ENCODE measurements at regions not wholly inside any gene's neighbourhood (a gene's known extent, or its start where the extent isn't known, plus 50 kb on each side); places are given as distances from the start of the nearest gene placed in this dataset.
"Not testable (repeated sequence)": the region's sequence is repeated elsewhere in the genome, so short reads cannot be mapped to it uniquely, and the experiment has no call there.

DNA sequence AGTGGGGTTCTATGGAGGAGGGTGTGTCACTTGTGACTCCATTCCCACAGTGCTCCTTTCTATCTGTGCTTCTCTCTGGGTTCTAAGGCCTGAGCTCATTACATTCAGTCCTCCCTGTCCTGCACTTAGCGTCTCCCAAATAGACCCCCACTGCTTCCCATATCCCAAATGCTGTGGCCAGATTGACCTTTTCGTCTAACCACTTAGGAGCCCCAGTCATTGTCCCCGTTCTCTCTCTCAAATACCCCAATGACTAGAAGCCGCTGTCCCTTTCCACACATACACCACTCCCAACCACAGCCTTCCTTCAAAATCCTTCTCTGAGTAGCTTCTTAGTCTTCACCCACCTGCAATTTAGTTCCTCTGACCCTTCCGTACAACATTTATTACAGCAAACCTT, 146.5 kb downstream of the TRIM43 start:
- Histone ChIP-seq H3K36me3 (no peaks in the 10 kb centered on the region), H3K4me1 (no peaks in the 10 kb centered on the region), H3K27ac (no peak overlapping the region), H3K27me3 (peaks cover 3% of the 10 kb centered on the region), H3K9me3 (no peaks in the 10 kb centered on the region), H3K4me3 (no peak overlapping the region)
- TF ChIP-seq POLR2A (IDR thresholded peaks at IDR 0.05), result no peak
- TF ChIP-seq EP300 (IDR thresholded peaks at IDR 0.05; ENCODE audit: low read depth), result no peak
- TF ChIP-seq POLR2AphosphoS5 (IDR thresholded peaks at IDR 0.05), result no peak
- TF ChIP-seq, protein P1, sequence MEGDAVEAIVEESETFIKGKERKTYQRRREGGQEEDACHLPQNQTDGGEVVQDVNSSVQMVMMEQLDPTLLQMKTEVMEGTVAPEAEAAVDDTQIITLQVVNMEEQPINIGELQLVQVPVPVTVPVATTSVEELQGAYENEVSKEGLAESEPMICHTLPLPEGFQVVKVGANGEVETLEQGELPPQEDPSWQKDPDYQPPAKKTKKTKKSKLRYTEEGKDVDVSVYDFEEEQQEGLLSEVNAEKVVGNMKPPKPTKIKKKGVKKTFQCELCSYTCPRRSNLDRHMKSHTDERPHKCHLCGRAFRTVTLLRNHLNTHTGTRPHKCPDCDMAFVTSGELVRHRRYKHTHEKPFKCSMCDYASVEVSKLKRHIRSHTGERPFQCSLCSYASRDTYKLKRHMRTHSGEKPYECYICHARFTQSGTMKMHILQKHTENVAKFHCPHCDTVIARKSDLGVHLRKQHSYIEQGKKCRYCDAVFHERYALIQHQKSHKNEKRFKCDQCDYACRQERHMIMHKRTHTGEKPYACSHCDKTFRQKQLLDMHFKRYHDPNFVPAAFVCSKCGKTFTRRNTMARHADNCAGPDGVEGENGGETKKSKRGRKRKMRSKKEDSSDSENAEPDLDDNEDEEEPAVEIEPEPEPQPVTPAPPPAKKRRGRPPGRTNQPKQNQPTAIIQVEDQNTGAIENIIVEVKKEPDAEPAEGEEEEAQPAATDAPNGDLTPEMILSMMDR (IDR thresholded peaks at IDR 0.05), result no peak
- in situ Hi-C loops (cut with MboI; ENCODE audit: low pct_ligation_motif_present in 1 of 4, low pct_unique_long_range_greater_than_20kb in 1 of 4, low sequenced_read_pairs in 3 of 4), result no loop called here
- DNase-seq, result no peak
- 89 to 93% methylated on average over 4 to 5 of the region's 5 CpGs for WGBS, 2 donors (ENCODE audit: low coverage in 1 of 2)
- intact Hi-C loops (cut with DNase I; ENCODE audit: low total_unique reads), result no loop called here

- H3K36me3 ChIP-seq; H3K4me3 ChIP-seq; H3K9me3 ChIP-seq; H3K27ac ChIP-seq; in situ Hi-C loops (cut with MboI; ENCODE audit: low pct_ligation_motif_present in 1 of 4, low pct_unique_long_range_greater_than_20kb in 1 of 4, low sequenced_read_pairs in 3 of 4); intact Hi-C loops (cut with DNase I; ENCODE audit: low total_unique reads); H3K27me3 ChIP-seq; H3K4me1 ChIP-seq; DNase-seq: not testable (repeated sequence)
- WGBS, 2 donors (ENCODE audit: low coverage in 1 of 2), result 80% methylated on average over 7 of the region's 9 CpGs; no CpG with 5 or more reads in 1 of the 2 donors
Measured at GRCh38 chr2:95752126-95752525, 160.3 kb downstream of the TRIM43 start.

GRCh38 chr2:95753812-95754211, 162.0 kb downstream of the TRIM43 start:
- H3K4me3 ChIP-seq; in situ Hi-C loops (cut with MboI; ENCODE audit: low pct_ligation_motif_present in 1 of 4, low pct_unique_long_range_greater_than_20kb in 1 of 4, low sequenced_read_pairs in 3 of 4); H3K27me3 ChIP-seq; H3K36me3 ChIP-seq; H3K9me3 ChIP-seq; DNase-seq; intact Hi-C loops (cut with DNase I; ENCODE audit: low total_unique reads); H3K27ac ChIP-seq; H3K4me1 ChIP-seq: not testable (repeated sequence)
- 60 to 73% methylated on average over 1 to 8 of the region's 8 CpGs for WGBS, 2 donors (ENCODE audit: low coverage in 1 of 2)

- H3K27me3 ChIP-seq; in situ Hi-C loops (cut with MboI; ENCODE audit: low pct_ligation_motif_present in 1 of 4, low pct_unique_long_range_greater_than_20kb in 1 of 4, low sequenced_read_pairs in 3 of 4); H3K27ac ChIP-seq; intact Hi-C loops (cut with DNase I; ENCODE audit: low total_unique reads); H3K36me3 ChIP-seq; DNase-seq; H3K4me3 ChIP-seq; H3K4me1 ChIP-seq; H3K9me3 ChIP-seq: not testable (repeated sequence)
- 48 to 54% methylated on average over 2 to 6 of the region's 6 CpGs for WGBS, 2 donors (ENCODE audit: low coverage in 1 of 2)
Measured at GRCh38 chr2:95754213-95754612, 162.4 kb downstream of the TRIM43 start.

GRCh38 chr2:95754819-95755563, 163.2 kb downstream of the TRIM43 start:
- H3K4me3 ChIP-seq; H3K9me3 ChIP-seq; DNase-seq; H3K27me3 ChIP-seq; H3K4me1 ChIP-seq; in situ Hi-C loops (cut with MboI; ENCODE audit: low pct_ligation_motif_present in 1 of 4, low pct_unique_long_range_greater_than_20kb in 1 of 4, low sequenced_read_pairs in 3 of 4); H3K27ac ChIP-seq; intact Hi-C loops (cut with DNase I; ENCODE audit: low total_unique reads); H3K36me3 ChIP-seq: not testable (repeated sequence)
- 60 to 66% methylated on average over 1 to 13 of the region's 15 CpGs for WGBS, 2 donors (ENCODE audit: low coverage in 1 of 2)

GRCh38 chr2:95755956-95756669, 164.3 kb downstream of the TRIM43 start:
- intact Hi-C loops (cut with DNase I; ENCODE audit: low total_unique reads); H3K9me3 ChIP-seq; in situ Hi-C loops (cut with MboI; ENCODE audit: low pct_ligation_motif_present in 1 of 4, low pct_unique_long_range_greater_than_20kb in 1 of 4, low sequenced_read_pairs in 3 of 4); DNase-seq; H3K27ac ChIP-seq; H3K36me3 ChIP-seq; H3K4me1 ChIP-seq; H3K27me3 ChIP-seq; H3K4me3 ChIP-seq: not testable (repeated sequence)
- 66% methylated on average over 7 of the region's 7 CpGs; no CpG with 5 or more reads in 1 of the 2 donors for WGBS, 2 donors (ENCODE audit: low coverage in 1 of 2)

Measured in transverse colon (tissue), 4 donors.